ENCODE measurements at regions not wholly inside any gene's neighbourhood (a gene's known extent, or its start where the extent isn't known, plus 50 kb on each side); places are given as distances from the start of the nearest gene placed in this dataset.

GRCh38 chr4:186934841-186935443 lies 211.3 kb upstream of the FAT1 start:
- H3K79me1 ChIP-seq (ENCODE audit: insufficient read depth, low read depth, low read length, poor library complexity, severe bottlenecking), result no peaks in the 10 kb centered on the region
- no peak for DNase-seq
- H3K4me3 Mint-ChIP-seq, result no peak overlapping the region
- peaks cover 3 to 4% of the 10 kb centered on the region in 2 experiments; a peak in 4 of 5 replicates for H3K9me3 Mint-ChIP-seq
- H3T11ph ChIP-seq (ENCODE audit: low read length), result no peak overlapping the region
- no peak overlapping the region for H4K5ac ChIP-seq (ENCODE audit: insufficient read length, low read depth, low read length)
- no peak overlapping the region for H4K8ac ChIP-seq (replicated peaks; ENCODE audit: insufficient read length, low read depth, low read length)
- H3K56ac ChIP-seq (ENCODE audit: insufficient read length, low read depth, low read length), result no peak overlapping the region
- H3K4me1 Mint-ChIP-seq, result peaks cover 5 to 20% of the 10 kb centered on the region in 2 experiments
- H3K27ac ChIP-seq (ENCODE audit: insufficient read length, low read depth, low read length), result no peak overlapping the region
- no peak overlapping the region for H2BK5ac ChIP-seq (ENCODE audit: insufficient read length, low read length)
- H3K27ac Mint-ChIP-seq, result no peak overlapping the region
- H3K79me2 ChIP-seq (ENCODE audit: insufficient read depth, low read length), result no peaks in the 10 kb centered on the region
- H3K36me3 Mint-ChIP-seq (ENCODE audit: insufficient read depth in 1 of 3, low read depth in 3 of 3), result peaks cover 3 to 7% (median 4%) of the 10 kb centered on the region in 3 experiments; a peak in 6 of 7 replicates
- no peak for TF ChIP-seq CTCF (conservative IDR thresholded peaks at IDR 0.05)
- H3K9ac ChIP-seq (ENCODE audit: extremely low read depth, insufficient read length, low read length), result no peak overlapping the region
- peaks cover 2% of the 10 kb centered on the region; the same call in 1 of the 2 replicates for H3K4me1 ChIP-seq (ENCODE audit: insufficient read depth, low read length)
- H3K27me3 ChIP-seq (ENCODE audit: insufficient read depth, low read length), result no peaks in the 10 kb centered on the region
- no peak overlapping the region for H2BK15ac ChIP-seq (ENCODE audit: low read depth, low read length)
- no peak overlapping the region for H3K4ac ChIP-seq (ENCODE audit: low read depth, low read length)
- H4K91ac ChIP-seq (ENCODE audit: insufficient read length, low read depth, low read length), result no peak overlapping the region
- no peak overlapping the region for H3K14ac ChIP-seq (ENCODE audit: insufficient read depth, low read length)
- no peak overlapping the region for H3K4me2 ChIP-seq (ENCODE audit: insufficient read depth, insufficient read length, low read length)
- no peak overlapping the region for H2AK5ac ChIP-seq (ENCODE audit: insufficient read length, low read length)
- WGBS (ENCODE audit: extremely low coverage, insufficient read length, low lambda C conversion rate), result no CpG with 5 or more reads among the region's 8 CpGs
- no peak overlapping the region for H2BK20ac ChIP-seq (ENCODE audit: low read depth, low read length, poor library complexity, severe bottlenecking)
- H2BK12ac ChIP-seq (ENCODE audit: insufficient read length, low read depth, low read length), result no peak overlapping the region
- no peak overlapping the region for H2AFZ ChIP-seq (ENCODE audit: low read length)
- no peaks in the 10 kb centered on the region for H3K23me2 ChIP-seq (ENCODE audit: insufficient read length, low read depth, low read length, poor library complexity, severe bottlenecking)
- H2BK120ac ChIP-seq (ENCODE audit: low read depth, low read length, poor library complexity, severe bottlenecking), result no peak overlapping the region
- H4K20me1 ChIP-seq (ENCODE audit: control insufficient read depth, insufficient read depth, insufficient read length), result no peaks in the 10 kb centered on the region
- no peak overlapping the region for H3K18ac ChIP-seq (ENCODE audit: insufficient read length, low read depth, low read length)
- H3K9me3 ChIP-seq (ENCODE audit: control insufficient read depth, low read depth, low read length), result no peaks in the 10 kb centered on the region
- no peaks in the 10 kb centered on the region for H3K27me3 Mint-ChIP-seq (ENCODE audit: low read depth)
- H3K23ac ChIP-seq (ENCODE audit: insufficient read length, low read depth, low read length), result no peak overlapping the region
